ENCODE measurements at regions not wholly inside any gene's neighbourhood (a gene's known extent, or its start where the extent isn't known, plus 50 kb on each side); places are given as distances from the start of the nearest gene placed in this dataset.

GRCh38 chr1:25104932-25105561, 127.3 kb downstream of the SYF2 start:
- H3K27ac ChIP-seq: no peak overlapping the region
- no peak for DNase-seq (ENCODE audit: low spot score)
- TF ChIP-seq, protein P1, sequence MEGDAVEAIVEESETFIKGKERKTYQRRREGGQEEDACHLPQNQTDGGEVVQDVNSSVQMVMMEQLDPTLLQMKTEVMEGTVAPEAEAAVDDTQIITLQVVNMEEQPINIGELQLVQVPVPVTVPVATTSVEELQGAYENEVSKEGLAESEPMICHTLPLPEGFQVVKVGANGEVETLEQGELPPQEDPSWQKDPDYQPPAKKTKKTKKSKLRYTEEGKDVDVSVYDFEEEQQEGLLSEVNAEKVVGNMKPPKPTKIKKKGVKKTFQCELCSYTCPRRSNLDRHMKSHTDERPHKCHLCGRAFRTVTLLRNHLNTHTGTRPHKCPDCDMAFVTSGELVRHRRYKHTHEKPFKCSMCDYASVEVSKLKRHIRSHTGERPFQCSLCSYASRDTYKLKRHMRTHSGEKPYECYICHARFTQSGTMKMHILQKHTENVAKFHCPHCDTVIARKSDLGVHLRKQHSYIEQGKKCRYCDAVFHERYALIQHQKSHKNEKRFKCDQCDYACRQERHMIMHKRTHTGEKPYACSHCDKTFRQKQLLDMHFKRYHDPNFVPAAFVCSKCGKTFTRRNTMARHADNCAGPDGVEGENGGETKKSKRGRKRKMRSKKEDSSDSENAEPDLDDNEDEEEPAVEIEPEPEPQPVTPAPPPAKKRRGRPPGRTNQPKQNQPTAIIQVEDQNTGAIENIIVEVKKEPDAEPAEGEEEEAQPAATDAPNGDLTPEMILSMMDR (conservative IDR thresholded peaks at IDR 0.05; ENCODE audit: low read depth): no peak
- ChIA-PET CTCF (no interaction called here), POLR2A (ENCODE audit: low non-redundant PET) (no interaction called here)

DNA sequence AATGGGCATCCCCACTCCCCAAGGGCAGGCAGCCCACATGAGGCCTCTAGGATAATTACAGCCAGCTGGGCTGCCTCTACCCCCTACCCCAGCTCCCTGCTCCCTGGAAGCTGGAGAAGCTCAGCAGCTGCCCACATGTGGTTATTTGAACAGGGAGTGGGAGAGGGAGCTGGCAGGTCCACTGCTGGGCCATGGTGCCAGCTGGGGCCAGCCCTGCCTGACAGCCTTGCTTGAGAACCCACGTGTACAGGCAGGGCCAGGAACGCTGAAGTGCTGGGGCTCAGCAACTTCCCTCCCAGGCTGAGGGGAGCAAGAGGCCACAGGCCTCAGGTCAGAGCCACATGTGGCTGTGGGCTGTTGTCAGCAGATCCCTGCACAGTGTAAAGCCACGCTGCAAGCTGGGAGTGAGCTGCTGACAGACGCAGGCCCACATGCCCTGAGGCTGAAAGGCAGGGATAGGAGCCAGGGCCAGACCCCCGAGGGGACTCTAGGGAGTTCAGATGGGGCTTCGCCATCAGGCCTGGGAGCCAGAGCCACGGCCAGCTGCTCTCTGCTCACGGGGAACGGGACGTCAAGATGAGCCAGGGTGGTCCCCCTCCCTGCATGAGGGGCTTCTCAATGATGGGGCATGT, 129.0 kb downstream of the SYF2 start:
- no peak for DNase-seq (ENCODE audit: low spot score)
- TF ChIP-seq, protein P1 (conservative IDR thresholded peaks at IDR 0.05; ENCODE audit: low read depth): no peak
- CTCF ChIA-PET: interaction anchor here (0.5 to 1.6 kb wide), 3 partner anchors 51 to 317 kb away, joined by 3 to 5 read pairs (median 3); no protein-coding TSS in a partner anchor
- no peak overlapping the region for H3K27ac ChIP-seq
- POLR2A ChIA-PET (ENCODE audit: low non-redundant PET): no interaction called here

GRCh38 chr1:25100151-25100833, 132.0 kb downstream of the SYF2 start:
- H3K27ac ChIP-seq: no peak overlapping the region
- DNase-seq (ENCODE audit: low spot score): no peak
- TF ChIP-seq, protein P1 (conservative IDR thresholded peaks at IDR 0.05; ENCODE audit: low read depth): no peak
- ChIA-PET POLR2A (ENCODE audit: low non-redundant PET) (no interaction called here), CTCF (interaction anchor here (0.5 to 2.3 kb wide), 5 partner anchors 12 to 252 kb away, joined by 3 to 24 read pairs (median 3); partner anchors contain the start of gene RUNX3)

DNA sequence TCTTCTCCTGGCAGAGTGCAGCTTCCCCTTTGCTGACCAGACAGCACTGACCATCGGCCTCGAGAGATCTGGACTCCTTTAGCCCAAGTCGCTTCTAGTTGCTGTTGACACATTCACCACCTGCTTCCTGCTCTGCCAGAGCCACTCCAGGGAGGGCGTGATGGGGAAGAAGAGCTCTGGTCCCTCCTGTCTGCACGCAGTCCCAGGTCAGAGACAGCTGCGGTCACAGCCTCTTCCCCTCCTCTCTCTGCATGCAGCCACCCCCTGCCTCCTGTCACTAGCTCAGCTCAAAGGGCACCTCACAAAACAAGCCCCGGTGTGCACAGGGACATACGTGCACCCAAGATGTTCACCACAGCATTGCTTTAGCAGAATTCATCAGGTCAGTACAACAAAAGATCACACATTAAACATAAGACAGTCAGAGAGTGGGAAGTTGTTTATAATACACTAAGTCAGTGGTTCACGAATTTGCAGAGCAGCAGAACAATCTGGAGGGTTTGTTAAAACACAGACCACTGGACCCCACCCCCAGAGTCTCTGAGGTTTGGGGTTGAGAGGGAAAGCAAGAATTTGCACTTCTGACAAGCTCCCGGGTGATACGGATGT, 132.9 kb downstream of the SYF2 start:
- ChIA-PET POLR2A (ENCODE audit: low non-redundant PET) (no interaction called here), CTCF (no interaction called here)
- TF ChIP-seq, protein P1 (conservative IDR thresholded peaks at IDR 0.05; ENCODE audit: low read depth): no peak
- H3K27ac ChIP-seq: no peak overlapping the region
- DNase-seq (ENCODE audit: low spot score): no peak

GRCh38 chr1:25098717-25099116, 133.6 kb downstream of the SYF2 start:
- CTCF ChIA-PET: interaction anchor here (0.5 kb wide), 1 partner anchor 17 kb away, joined by 3 read pairs; no protein-coding TSS in a partner anchor

More at GRCh38 chr1:25098717-25099116, 133.6 kb downstream of the SYF2 start:
- POLR2A ChIA-PET (ENCODE audit: low non-redundant PET): no interaction called here
- DNase-seq (ENCODE audit: low spot score): no peak
- TF ChIP-seq, protein P1 (conservative IDR thresholded peaks at IDR 0.05; ENCODE audit: low read depth): no peak
- H3K27ac ChIP-seq: no peak overlapping the region

Measured in RWPE1 (cell line).